GM23248 (cell line): ENCODE measurements at regions not wholly inside any gene's neighbourhood (a gene's known extent, or its start where the extent isn't known, plus 50 kb on each side); places are given as distances from the start of the nearest gene placed in this dataset.
"Not testable (repeated sequence)": the region's sequence is repeated elsewhere in the genome, so short reads cannot be mapped to it uniquely, and the experiment has no call there.

ENCODE experiments used
- DNase-seq: peaks from one replicate; pipeline ENCODE4 v3.0.0-alpha.2; 2015
- H2AFZ ChIP-seq: fragments of 200-600 bp; sonication (generic); 2 replicates; pipeline ENCODE4 v1.6.1; 2016; ENCODE audit warnings: antibody characterized with exemption
- H3F3A ChIP-seq: fragments of 200-600 bp; sonication (generic); 2 replicates; pipeline ENCODE4 v1.6.1; 2016; ENCODE audit warnings: mild to moderate bottlenecking, antibody characterized with exemption, mixed run types; ENCODE audit not compliant: insufficient read depth
- H3K27ac ChIP-seq: fragments of 200-600 bp; sonication (generic); 2 replicates; pipeline ENCODE4 v1.5.1; 2016; ENCODE audit warnings: mild to moderate bottlenecking
- H3K27me3 ChIP-seq: fragments of 200-600 bp; sonication (generic); replicated peaks from 2 replicates; pipeline ENCODE4 v1.6.1; 2016; ENCODE audit warnings: mild to moderate bottlenecking; ENCODE audit not compliant: insufficient read depth
- H3K36me3 ChIP-seq: fragments of 200-600 bp; sonication (generic); 2 replicates; pipeline ENCODE4 v1.6.1; 2016; ENCODE audit warnings: low read depth, mild to moderate bottlenecking
- H3K4me1 ChIP-seq: fragments of 200-600 bp; sonication (generic); 2 replicates; pipeline ENCODE4 v1.6.1; 2016; ENCODE audit warnings: mild to moderate bottlenecking; ENCODE audit not compliant: insufficient read depth
- H3K4me2 ChIP-seq: fragments of 200-600 bp; sonication (generic); one replicate; pipeline ENCODE4 v1.6.1; 2016; ENCODE audit warnings: mild to moderate bottlenecking; ENCODE audit not compliant: unreplicated experiment
- H3K4me3 ChIP-seq: fragments of 200-600 bp; sonication (generic); 2 replicates; pipeline ENCODE4 v1.5.1; 2016; ENCODE audit warnings: mild to moderate bottlenecking
- H3K79me2 ChIP-seq: fragments of 200-600 bp; sonication (generic); 2 replicates; pipeline ENCODE4 v1.6.1; 2016; ENCODE audit warnings: mild to moderate bottlenecking; ENCODE audit not compliant: insufficient read depth
- H3K9ac ChIP-seq: fragments of 200-600 bp; sonication (generic); 2 replicates; pipeline ENCODE4 v1.6.1; 2016; ENCODE audit warnings: mild to moderate bottlenecking
- H3K9me2 ChIP-seq: fragments of 200-600 bp; sonication (generic); 2 replicates; pipeline ENCODE4 v1.6.1; 2016; ENCODE audit warnings: mixed run types, mild to moderate bottlenecking, moderate library complexity; ENCODE audit not compliant: insufficient read depth
- H3K9me3 ChIP-seq: fragments of 200-600 bp; sonication (generic); one replicate; pipeline ENCODE4 v1.6.1; 2017; ENCODE audit warnings: low read depth
- H4K20me1 ChIP-seq: fragments of 200-600 bp; sonication (generic); 2 replicates; pipeline ENCODE4 v1.6.0; 2016; ENCODE audit not compliant: insufficient read depth
- EZH2 ChIP-seq: fragments of 200-600 bp; sonication (generic); IDR thresholded peaks from 2 replicates; pipeline ENCODE4 v1.6.1; 2018; ENCODE audit warnings: antibody characterized with exemption, mild to moderate bottlenecking; ENCODE audit not compliant: insufficient read depth, poor library complexity, severe bottlenecking
- EZH2phosphoT487 ChIP-seq: fragments of 200-600 bp; sonication (generic); IDR thresholded peaks from 2 replicates; pipeline ENCODE4 v1.6.1; 2018; ENCODE audit warnings: antibody characterized with exemption, moderate library complexity, mild to moderate bottlenecking, low read depth; ENCODE audit not compliant: insufficient read depth
- WGBS, 2 experiments: methylation state at CpG; one replicate each; pipeline ENCODE4 v1.1.6; 2015 to 2017; ENCODE audit warnings: low lambda C conversion rate in 2 of 2, low coverage in 1 of 2; ENCODE audit errors: missing lambda C conversion rate in 2 of 2; 5-methylcytosine and 5-hydroxymethylcytosine counted together
- in situ Hi-C: fragments of 300-500 bp; cut with MboI; formaldehyde crosslinking; loops from 2 replicates; pipeline ENCODE4 v1.15.0; 2020

GRCh38 chr6:51005779-51006178, 187.1 kb downstream of the TFAP2B start:
- no peaks in the 10 kb centered on the region for H3K4me1 ChIP-seq
- no peak overlapping the region for H3K9ac ChIP-seq
- in situ Hi-C loops = no loop called here
- H3K9me2 ChIP-seq = no peaks in the 10 kb centered on the region
- H2AFZ ChIP-seq = no peak overlapping the region
- H3K27me3 ChIP-seq = no peaks in the 10 kb centered on the region
- H3K9me3 ChIP-seq = no peaks in the 10 kb centered on the region
- H3F3A ChIP-seq = no peaks in the 10 kb centered on the region
- no peaks in the 10 kb centered on the region for H3K36me3 ChIP-seq
- DNase-seq = no peak
- no peak overlapping the region for H3K27ac ChIP-seq
- no peaks in the 10 kb centered on the region for H4K20me1 ChIP-seq
- no peak for TF ChIP-seq EZH2
- no peak for TF ChIP-seq EZH2phosphoT487
- no peaks in the 10 kb centered on the region for H3K79me2 ChIP-seq
- no peak overlapping the region for H3K4me2 ChIP-seq
- H3K4me3 ChIP-seq = no peak overlapping the region

- no peaks in the 10 kb centered on the region for H3K4me1 ChIP-seq
- no peak overlapping the region for H3K9ac ChIP-seq
- H3K79me2 ChIP-seq = no peaks in the 10 kb centered on the region
- no peaks in the 10 kb centered on the region for H3K36me3 ChIP-seq
- no peaks in the 10 kb centered on the region for H4K20me1 ChIP-seq
- H3K4me2 ChIP-seq = no peak overlapping the region
- no peak overlapping the region for H2AFZ ChIP-seq
- H3K9me3 ChIP-seq = no peaks in the 10 kb centered on the region
- no peaks in the 10 kb centered on the region for H3K27me3 ChIP-seq
- H3K9me2 ChIP-seq = no peaks in the 10 kb centered on the region
- TF ChIP-seq EZH2 = no peak
- TF ChIP-seq EZH2phosphoT487 = no peak
- no peak overlapping the region for H3K27ac ChIP-seq
- no peak for DNase-seq
- in situ Hi-C loops = no loop called here
- H3F3A ChIP-seq = no peaks in the 10 kb centered on the region
- H3K4me3 ChIP-seq = no peak overlapping the region
These were observed 188.6 kb downstream of the TFAP2B start for GRCh38 chr6:51007237-51007636.

GRCh38 chr6:51008693-51009092, 190.0 kb downstream of the TFAP2B start:
- 21 to 24% methylated on average over 1 of the region's 1 CpG for WGBS, 2 experiments
- not testable (repeated sequence) for H2AFZ ChIP-seq, H3K9me3 ChIP-seq

GRCh38 chr6:51013376-51013775, 194.7 kb downstream of the TFAP2B start:
- Histone ChIP-seq H3K79me2 (no peaks in the 10 kb centered on the region), H3K27me3 (no peaks in the 10 kb centered on the region), H3K27ac (no peak overlapping the region), H2AFZ (no peak overlapping the region), H3K9me3 (no peaks in the 10 kb centered on the region), H3F3A (no peaks in the 10 kb centered on the region), H3K9me2 (no peaks in the 10 kb centered on the region), H4K20me1 (no peaks in the 10 kb centered on the region), H3K9ac (no peak overlapping the region), H3K4me3 (no peak overlapping the region), H3K4me1 (no peaks in the 10 kb centered on the region), H3K4me2 (no peak overlapping the region), H3K36me3 (no peaks in the 10 kb centered on the region)
- TF ChIP-seq EZH2phosphoT487 (no peak), EZH2 (no peak)
- in situ Hi-C loops = no loop called here
- no peak for DNase-seq

More at GRCh38 chr6:51008693-51009092, 190.0 kb downstream of the TFAP2B start:
- H3K36me3 ChIP-seq, H3K27ac ChIP-seq, H3K27me3 ChIP-seq, H3K9ac ChIP-seq, H3K9me2 ChIP-seq, H3K4me3 ChIP-seq, in situ Hi-C loops, H4K20me1 ChIP-seq, H3K4me1 ChIP-seq, H3K4me2 ChIP-seq, H3K79me2 ChIP-seq, DNase-seq, H3F3A ChIP-seq: not testable (repeated sequence)

GRCh38 chr6:51015394-51015793, 196.7 kb downstream of the TFAP2B start:
- DNase-seq = no peak
- Histone ChIP-seq H3K4me1 (no peaks in the 10 kb centered on the region), H3K27me3 (no peaks in the 10 kb centered on the region), H3F3A (no peaks in the 10 kb centered on the region), H2AFZ (no peak overlapping the region), H3K9ac (no peak overlapping the region), H3K4me3 (no peak overlapping the region), H3K9me3 (no peaks in the 10 kb centered on the region), H3K36me3 (no peaks in the 10 kb centered on the region), H4K20me1 (no peaks in the 10 kb centered on the region), H3K4me2 (no peak overlapping the region), H3K9me2 (no peaks in the 10 kb centered on the region), H3K27ac (no peak overlapping the region), H3K79me2 (no peaks in the 10 kb centered on the region)
- TF ChIP-seq EZH2phosphoT487 (no peak), EZH2 (no peak)
- in situ Hi-C loops = no loop called here
- 34 to 39% methylated on average over 6 of the region's 6 CpGs for WGBS, 2 experiments
